CD4-positive, alpha-beta T cell (primary cell): ENCODE measurements at regions not wholly inside any gene's neighbourhood (a gene's known extent, or its start where the extent isn't known, plus 50 kb on each side); places are given as distances from the start of the nearest gene placed in this dataset.
"Not testable (repeated sequence)": the region's sequence is repeated elsewhere in the genome, so short reads cannot be mapped to it uniquely, and the experiment has no call there.

Source experiments
- ATAC-seq: fragments of 200-7000 bp; cut with Tn5 transposase; one replicate; pipeline ENCODE4 v1.10.0; 2022; ENCODE audit warnings: mild to moderate bottlenecking; ENCODE audit not compliant: poor library complexity
- CTCF ChIA-PET: fragments of 350-600 bp; sonication (Branson Sonifier 250); formaldehyde crosslinking; loops from one replicate; lab custom pipeline; 2021; ENCODE audit warnings: antibody characterized with exemption, inconsistent platforms; lab: Charles Lee
- POLR2A ChIA-PET: fragments of 350-600 bp; sonication (Branson Sonifier 250); formaldehyde crosslinking; loops from one replicate; lab custom pipeline; 2021; ENCODE audit warnings: antibody characterized with exemption, inconsistent platforms; lab: Charles Lee
- DNase-seq, 14 experiments: peaks; one replicate each; pipeline ENCODE4 v3.0.0-alpha.2; 2013 to 2020; ENCODE audit warnings: mixed read lengths in 2 of 14
- H3K27ac ChIP-seq, 2 donors: one replicate each; pipeline versions ENCODE4 v1.5.1 to v1.7.0; 2013; ENCODE audit warnings: low read length in 2 of 2, low read depth in 1 of 2, mild to moderate bottlenecking in 1 of 2
- H3K27me3 ChIP-seq, 2 experiments: 1 replicate in 1 of 2; 2 replicates in 1 of 2; pipeline versions ENCODE4 v1.6.1 to v1.7.0; 2013; ENCODE audit warnings: low read length in 2 of 2, control low read depth in 1 of 2, mild to moderate bottlenecking in 1 of 2, moderate library complexity in 1 of 2; ENCODE audit not compliant: insufficient read depth in 2 of 2, control insufficient read depth in 1 of 2
- H3K36me3 ChIP-seq: one replicate; pipeline ENCODE4 v1.6.1; 2013; ENCODE audit warnings: low read length, control low read depth; ENCODE audit not compliant: insufficient read depth
- H3K4me1 ChIP-seq: one replicate; pipeline ENCODE4 v1.6.1; 2013; ENCODE audit warnings: low read length, control low read depth; ENCODE audit not compliant: insufficient read depth
- H3K4me3 ChIP-seq: one replicate; pipeline ENCODE4 v1.5.1; 2013; ENCODE audit warnings: mild to moderate bottlenecking, low read length, moderate library complexity
- H3K9me3 ChIP-seq, 2 experiments: 1 replicate in 1 of 2; 2 replicates in 1 of 2; pipeline versions ENCODE4 v1.6.1 to v1.7.0; 2013; ENCODE audit warnings: low read length in 2 of 2, mild to moderate bottlenecking in 2 of 2, control low read depth in 1 of 2, moderate library complexity in 1 of 2; ENCODE audit not compliant: control insufficient read depth in 1 of 2, insufficient read depth in 1 of 2
- H3K27ac Mint-ChIP-seq: one replicate; pipeline ENCODE4 v1.8.0; 2020; ENCODE audit warnings: mixed read lengths
- H3K27me3 Mint-ChIP-seq: one replicate; pipeline ENCODE4 v1.8.0; 2021; ENCODE audit warnings: mixed read lengths
- H3K36me3 Mint-ChIP-seq: one replicate; pipeline ENCODE4 v1.8.0; 2021; ENCODE audit warnings: low read depth, mixed read lengths
- H3K4me1 Mint-ChIP-seq: one replicate; pipeline ENCODE4 v1.8.0; 2021; ENCODE audit warnings: low read depth, mixed read lengths
- H3K4me3 Mint-ChIP-seq: one replicate; pipeline ENCODE4 v1.8.0; 2020; ENCODE audit warnings: mild to moderate bottlenecking, mixed read lengths
- H3K9me3 Mint-ChIP-seq: one replicate; pipeline ENCODE4 v1.8.0; 2020; ENCODE audit warnings: mixed read lengths
- intact Hi-C, 2 experiments: fragments of 100-400 bp; cut with DNase I in 1 of 2; cut with micrococcal nuclease in 1 of 2; formaldehyde crosslinking; loops; one replicate each; pipeline versions ENCODE4 v1.15.1 to v1.9.0; 2023 to 2025; cut with DNase I, micrococcal nuclease

DNA sequence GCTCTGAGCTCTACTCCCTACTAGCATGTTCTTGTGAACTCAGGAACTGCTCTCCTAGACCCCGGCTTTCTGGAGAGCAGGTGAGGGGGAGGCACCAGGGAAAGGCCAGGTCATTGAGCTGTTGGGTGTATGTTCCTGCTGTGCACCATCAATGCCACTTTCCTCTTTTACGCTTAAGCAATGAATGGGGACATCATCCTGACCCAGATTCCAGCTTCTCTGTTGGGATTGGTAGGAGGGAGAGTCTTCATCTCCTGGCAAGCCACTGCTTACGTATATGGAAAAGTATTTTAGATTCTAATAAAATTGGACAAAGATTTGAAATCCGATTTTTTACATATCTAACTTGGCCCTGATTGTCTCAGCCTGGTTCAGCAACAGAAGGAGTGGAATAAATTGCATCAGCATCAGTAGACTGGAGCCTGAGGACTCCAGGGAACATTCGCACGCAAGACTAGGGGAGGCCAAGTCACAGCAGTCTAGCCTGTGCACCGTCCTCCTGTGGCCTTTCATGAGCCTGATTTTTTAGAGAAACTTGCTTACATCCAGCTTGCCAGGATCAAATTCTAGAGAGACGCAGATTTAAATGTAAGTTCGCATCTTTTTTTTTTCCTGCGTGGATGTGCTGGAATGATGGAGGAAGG is 439.3 kb downstream of the RPIA start:
- H3K27me3 Mint-ChIP-seq, H3K27ac ChIP-seq, H3K9me3 Mint-ChIP-seq, H3K36me3 ChIP-seq, DNase-seq, CTCF ChIA-PET, H3K36me3 Mint-ChIP-seq, POLR2A ChIA-PET, intact Hi-C loops, ATAC-seq, H3K27me3 ChIP-seq, H3K9me3 ChIP-seq, H3K27ac Mint-ChIP-seq, H3K4me3 Mint-ChIP-seq, H3K4me1 Mint-ChIP-seq, H3K4me3 ChIP-seq, H3K4me1 ChIP-seq: not testable (repeated sequence)

DNA sequence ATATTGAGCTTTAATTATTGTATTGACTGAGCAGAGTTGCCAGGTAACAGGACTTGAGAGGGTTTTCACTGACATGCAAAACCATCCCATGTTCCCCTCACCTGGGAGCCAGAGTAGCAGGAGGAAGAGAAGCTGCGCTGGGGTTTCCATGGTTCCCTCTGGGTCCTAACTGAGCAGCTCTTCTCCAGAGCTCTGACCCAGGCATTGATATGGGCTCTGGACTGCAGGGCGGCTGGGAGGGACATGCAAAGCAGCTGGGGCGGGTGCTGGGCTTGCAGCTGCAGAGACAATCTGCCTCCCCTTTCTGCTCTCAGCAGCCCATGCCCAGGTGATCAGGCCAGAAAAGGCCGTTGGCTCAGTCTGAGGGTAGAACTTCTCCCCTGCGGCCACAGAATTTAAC is 451.5 kb downstream of the RPIA start:
- CTCF ChIA-PET = interaction anchor here (0.5 kb wide), 1 partner anchor 8 kb away, joined by 5 read pairs; no protein-coding TSS in a partner anchor
- intact Hi-C loops = not testable (repeated sequence)

DNA sequence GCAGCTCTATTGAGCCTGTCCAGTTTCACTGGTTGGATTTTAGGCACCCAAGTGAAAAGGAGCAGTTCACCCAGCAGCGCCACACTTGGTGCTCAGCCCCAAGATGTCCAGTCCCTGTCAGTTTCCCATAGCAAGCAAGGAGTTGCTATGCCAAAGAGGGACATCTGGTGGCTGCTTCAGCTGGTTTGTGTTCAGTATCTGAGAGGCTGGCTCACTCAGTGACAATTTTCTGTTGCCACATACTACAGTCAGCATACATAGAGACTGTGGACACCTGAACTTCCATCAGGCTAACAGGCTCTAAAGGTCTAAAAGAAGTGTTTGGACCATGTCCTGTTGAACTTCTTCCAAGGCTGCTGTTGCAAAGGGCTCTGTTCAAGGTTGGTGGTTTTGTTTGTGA is 453.9 kb downstream of the RPIA start:
- POLR2A ChIA-PET, H3K4me3 ChIP-seq, H3K36me3 Mint-ChIP-seq, H3K27me3 ChIP-seq, H3K4me1 Mint-ChIP-seq, H3K9me3 ChIP-seq, H3K4me3 Mint-ChIP-seq, ATAC-seq, H3K9me3 Mint-ChIP-seq, H3K27ac Mint-ChIP-seq, CTCF ChIA-PET, H3K27me3 Mint-ChIP-seq, H3K4me1 ChIP-seq, intact Hi-C loops, H3K36me3 ChIP-seq, H3K27ac ChIP-seq, DNase-seq: not testable (repeated sequence)

More for the DNA sequence above, 451.5 kb downstream of the RPIA start:
- H3K9me3 ChIP-seq, H3K27ac Mint-ChIP-seq, H3K4me3 ChIP-seq, ATAC-seq, H3K27ac ChIP-seq, H3K4me3 Mint-ChIP-seq, H3K36me3 ChIP-seq, H3K4me1 Mint-ChIP-seq, H3K27me3 ChIP-seq, H3K4me1 ChIP-seq, DNase-seq, H3K9me3 Mint-ChIP-seq, POLR2A ChIA-PET, H3K27me3 Mint-ChIP-seq, H3K36me3 Mint-ChIP-seq: not testable (repeated sequence)

DNA sequence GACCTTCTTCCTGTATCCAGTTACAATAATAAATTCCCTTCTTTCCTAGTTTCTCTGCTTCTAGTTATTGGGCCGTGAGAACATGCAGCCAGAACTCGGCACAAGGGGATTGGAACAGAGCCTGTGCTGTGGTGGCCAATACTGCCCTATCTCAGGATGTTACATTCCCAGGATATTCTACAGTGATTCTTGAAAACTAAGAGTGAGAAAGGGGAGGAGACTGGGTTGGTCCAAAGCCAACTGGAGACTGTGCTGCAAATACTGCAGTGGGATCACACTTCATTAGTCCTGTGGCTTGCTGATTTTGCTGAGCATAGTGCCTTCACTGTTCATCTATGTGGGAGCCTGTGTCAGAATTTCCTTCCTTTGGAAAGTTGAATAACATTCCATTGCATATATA is 456.8 kb downstream of the RPIA start:
- H3K27ac Mint-ChIP-seq, H3K27me3 Mint-ChIP-seq, H3K9me3 ChIP-seq, CTCF ChIA-PET, H3K9me3 Mint-ChIP-seq, H3K4me1 Mint-ChIP-seq, ATAC-seq, DNase-seq, H3K36me3 Mint-ChIP-seq, H3K36me3 ChIP-seq, H3K4me3 Mint-ChIP-seq, H3K4me1 ChIP-seq, POLR2A ChIA-PET, intact Hi-C loops, H3K4me3 ChIP-seq, H3K27me3 ChIP-seq, H3K27ac ChIP-seq: not testable (repeated sequence)

GRCh38 chr2:89151699-89152098 is 460.2 kb downstream of the RPIA start:
- H3K27me3 ChIP-seq, DNase-seq, H3K4me1 Mint-ChIP-seq, H3K4me1 ChIP-seq, H3K27ac ChIP-seq, H3K4me3 ChIP-seq, H3K9me3 ChIP-seq, H3K9me3 Mint-ChIP-seq, H3K36me3 Mint-ChIP-seq, H3K36me3 ChIP-seq, H3K4me3 Mint-ChIP-seq, H3K27me3 Mint-ChIP-seq, H3K27ac Mint-ChIP-seq, CTCF ChIA-PET, POLR2A ChIA-PET, intact Hi-C loops, ATAC-seq: not testable (repeated sequence)

DNA sequence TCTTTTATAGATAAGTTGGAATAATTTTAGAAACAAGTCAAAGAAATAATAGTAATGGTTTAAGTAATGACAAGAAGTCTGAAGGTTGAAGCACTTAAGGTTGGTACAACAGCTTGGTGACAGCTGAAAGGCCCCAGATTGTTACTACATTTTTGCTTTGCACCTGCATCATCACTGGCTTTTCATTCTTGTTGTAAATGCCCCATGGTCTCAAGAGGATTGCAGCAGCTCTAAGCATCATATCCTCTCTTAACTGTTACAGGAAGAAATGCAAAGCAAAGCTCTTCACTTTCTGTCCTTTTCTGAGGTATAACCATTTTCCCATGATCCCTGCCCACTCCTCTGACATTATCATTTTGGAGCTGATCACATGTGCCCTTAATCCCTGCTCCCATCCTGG is 461.0 kb downstream of the RPIA start:
- H3K27me3 ChIP-seq, H3K4me1 ChIP-seq, H3K9me3 ChIP-seq, ATAC-seq, H3K4me3 ChIP-seq, H3K36me3 Mint-ChIP-seq, DNase-seq, CTCF ChIA-PET, POLR2A ChIA-PET, H3K27ac ChIP-seq, H3K9me3 Mint-ChIP-seq, H3K4me1 Mint-ChIP-seq, H3K4me3 Mint-ChIP-seq, H3K27ac Mint-ChIP-seq, H3K36me3 ChIP-seq, intact Hi-C loops, H3K27me3 Mint-ChIP-seq: not testable (repeated sequence)

DNA sequence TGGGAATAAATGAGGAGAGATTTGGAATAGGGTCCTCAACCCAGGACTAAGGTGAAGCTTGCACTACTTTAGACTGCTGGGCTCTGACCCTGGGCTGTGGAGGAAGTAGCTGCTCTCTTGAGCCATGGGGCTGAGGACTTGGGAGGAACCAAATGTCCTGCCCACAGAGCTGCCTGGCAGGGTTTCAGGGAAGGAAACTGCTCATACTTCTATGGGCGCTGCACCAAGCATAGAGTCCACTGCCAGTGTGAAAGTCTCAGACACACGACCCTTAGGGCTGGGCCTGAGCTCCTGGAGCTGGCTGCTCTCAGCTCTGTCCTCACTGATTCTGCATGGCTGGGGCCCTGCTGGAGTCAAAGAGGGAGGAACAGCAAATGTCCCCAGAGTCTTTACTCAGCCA is 461.7 kb downstream of the RPIA start:
- H3K27ac Mint-ChIP-seq, H3K4me3 Mint-ChIP-seq, ATAC-seq, H3K9me3 Mint-ChIP-seq, H3K4me1 Mint-ChIP-seq, intact Hi-C loops, H3K27me3 Mint-ChIP-seq, DNase-seq, H3K4me1 ChIP-seq, H3K36me3 Mint-ChIP-seq, H3K27me3 ChIP-seq, CTCF ChIA-PET, H3K9me3 ChIP-seq, H3K4me3 ChIP-seq, H3K36me3 ChIP-seq, H3K27ac ChIP-seq, POLR2A ChIA-PET: not testable (repeated sequence)
